ENCODE measurements at regions not wholly inside any gene's neighbourhood (a gene's known extent, or its start where the extent isn't known, plus 50 kb on each side); places are given as distances from the start of the nearest gene placed in this dataset.

- TF ChIP-seq ZFX (IDR thresholded peaks at IDR 0.05) (no peak), CTCF (conservative IDR thresholded peaks at IDR 0.05) (no peak)
- H3K27ac ChIP-seq = peak overlapping the region; percentile 27; the same call in 1 of the 2 replicates
These were observed 355.7 kb upstream of the DUSP10 start for GRCh38 chr1:222097588-222097987.

GRCh38 chr1:222096883-222097282 lies 355.0 kb upstream of the DUSP10 start:
- peak overlapping the region; percentile 27; the same call in 1 of the 2 replicates for H3K27ac ChIP-seq
- TF ChIP-seq ZFX (IDR thresholded peaks at IDR 0.05) (no peak), CTCF (conservative IDR thresholded peaks at IDR 0.05) (no peak)

GRCh38 chr1:222096476-222096772 lies 354.5 kb upstream of the DUSP10 start:
- TF ChIP-seq ZFX (IDR thresholded peaks at IDR 0.05) (no peak), CTCF (conservative IDR thresholded peaks at IDR 0.05) (peak; percentile 76)
- H3K27ac ChIP-seq = no peak overlapping the region

- H3K27ac ChIP-seq = no peak overlapping the region
- TF ChIP-seq CTCF (conservative IDR thresholded peaks at IDR 0.05) = peak; percentile 92
- TF ChIP-seq ZFX (IDR thresholded peaks at IDR 0.05) = no peak
These were observed 354.0 kb upstream of the DUSP10 start for GRCh38 chr1:222095606-222096475.

- no peak overlapping the region for H3K27ac ChIP-seq
- TF ChIP-seq ZFX (IDR thresholded peaks at IDR 0.05) = no peak
These were observed 351.6 kb upstream of the DUSP10 start for GRCh38 chr1:222093518-222093917.

GRCh38 chr1:222090103-222090502 lies 348.2 kb upstream of the DUSP10 start:
- TF ChIP-seq ZFX (IDR thresholded peaks at IDR 0.05) (no peak), CTCF (conservative IDR thresholded peaks at IDR 0.05) (no peak)
- no peak overlapping the region for H3K27ac ChIP-seq

GRCh38 chr1:222087221-222087920 lies 345.5 kb upstream of the DUSP10 start:
- no peak overlapping the region for H3K27ac ChIP-seq
- TF ChIP-seq CTCF (conservative IDR thresholded peaks at IDR 0.05) = no peak
- no peak for TF ChIP-seq ZFX (IDR thresholded peaks at IDR 0.05)

Data from C4-2B (cell line).